ENCODE measurements at regions not wholly inside any gene's neighbourhood (a gene's known extent, or its start where the extent isn't known, plus 50 kb on each side); places are given as distances from the start of the nearest gene placed in this dataset.
A peak's percentile ranks its signal among the peaks of the same experiment; 100 is the strongest.
"Not testable (repeated sequence)": the region's sequence is repeated elsewhere in the genome, so short reads cannot be mapped to it uniquely, and the experiment has no call there.

DNA sequence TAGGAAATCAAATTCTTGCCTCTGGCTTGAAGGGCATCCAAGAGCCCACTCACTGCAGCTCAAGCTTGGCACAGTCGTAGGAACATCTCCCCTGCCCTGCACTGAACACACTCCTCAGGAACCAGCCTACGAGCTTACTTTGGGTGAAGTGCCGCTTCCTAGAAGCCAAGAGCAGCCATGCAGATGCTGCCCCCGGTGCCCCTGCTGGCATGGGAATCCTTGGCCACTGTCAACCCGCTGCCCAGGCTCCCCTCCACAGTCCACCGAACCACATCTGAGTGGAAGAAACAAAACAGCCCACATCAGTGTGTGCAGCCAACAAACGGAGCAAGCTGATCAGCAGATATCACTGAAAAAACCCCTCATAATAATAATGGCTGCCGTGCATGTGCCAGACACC is 89.8 kb downstream of the TMEM215 start:
- ATAC-seq (no peak), DNase-seq (no peak)
- Mint-ChIP-seq H3K4me3 (no peak overlapping the region), H3K4me1 (no peaks in the 10 kb centered on the region), H3K36me3 (no peaks in the 10 kb centered on the region), H3K9me3 (no peaks in the 10 kb centered on the region), H3K27me3 (peaks cover 0 to 9% (median 4%) of the 10 kb centered on the region in 5 donors), H3K27ac (no peak overlapping the region)
- POLR2A ChIA-PET: no interaction called here

DNA sequence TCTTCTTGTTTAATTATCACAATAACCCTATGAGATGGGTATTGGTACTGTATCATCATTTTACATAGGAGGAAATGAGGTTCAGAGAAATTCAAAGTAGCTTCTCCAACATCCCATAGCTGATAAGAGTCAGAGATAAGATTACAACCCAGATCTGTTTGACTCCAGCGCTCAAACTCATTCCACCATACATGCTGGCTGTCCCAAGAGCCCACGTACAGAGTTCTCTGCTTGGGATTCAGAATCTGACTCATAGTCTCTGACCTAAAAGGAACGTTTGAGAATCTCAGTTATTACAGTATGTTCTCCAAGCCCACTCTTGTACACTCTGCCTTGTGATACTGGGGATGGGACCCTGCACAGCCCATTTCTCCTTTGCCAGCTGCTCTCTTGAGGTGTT is 90.2 kb downstream of the TMEM215 start:
- Mint-ChIP-seq H3K4me3 (no peak overlapping the region), H3K27ac (no peak overlapping the region), H3K36me3 (no peaks in the 10 kb centered on the region), H3K27me3 (peaks cover 0 to 9% (median 4%) of the 10 kb centered on the region in 5 donors), H3K4me1 (no peaks in the 10 kb centered on the region), H3K9me3 (no peaks in the 10 kb centered on the region)
- POLR2A ChIA-PET: no interaction called here
- DNase-seq: no peak
- no peak for ATAC-seq

DNA sequence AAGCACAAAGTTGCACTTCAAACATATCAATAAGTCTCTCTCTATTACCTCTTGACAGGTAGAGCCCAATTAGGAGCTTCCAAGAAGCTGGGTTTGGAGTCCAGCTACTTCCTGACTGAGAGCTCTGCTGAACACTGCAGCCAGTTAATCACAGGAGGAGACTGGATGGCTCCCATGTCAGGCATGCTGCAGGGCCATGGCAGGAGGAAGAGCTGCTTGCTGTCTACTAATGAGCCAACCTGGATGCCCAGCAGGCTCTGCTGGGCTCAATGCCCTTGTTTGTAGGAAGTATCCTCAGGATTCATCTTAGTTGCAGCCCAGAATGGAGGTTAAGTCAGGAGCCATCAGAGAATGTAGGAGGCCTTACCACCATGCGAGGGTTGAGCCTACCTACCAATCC is 91.9 kb downstream of the TMEM215 start:
- ATAC-seq (no peak), DNase-seq (no peak)
- no peaks in the 10 kb centered on the region for H3K36me3 Mint-ChIP-seq
- H3K9me3 Mint-ChIP-seq: no peaks in the 10 kb centered on the region
- H3K27me3 Mint-ChIP-seq: peaks cover 2 to 9% (median 4%) of the 10 kb centered on the region in 5 donors
- POLR2A ChIA-PET: no interaction called here
- H3K4me3 Mint-ChIP-seq: no peak overlapping the region
- H3K4me1 Mint-ChIP-seq: no peaks in the 10 kb centered on the region
- H3K27ac Mint-ChIP-seq: no peak overlapping the region

DNA sequence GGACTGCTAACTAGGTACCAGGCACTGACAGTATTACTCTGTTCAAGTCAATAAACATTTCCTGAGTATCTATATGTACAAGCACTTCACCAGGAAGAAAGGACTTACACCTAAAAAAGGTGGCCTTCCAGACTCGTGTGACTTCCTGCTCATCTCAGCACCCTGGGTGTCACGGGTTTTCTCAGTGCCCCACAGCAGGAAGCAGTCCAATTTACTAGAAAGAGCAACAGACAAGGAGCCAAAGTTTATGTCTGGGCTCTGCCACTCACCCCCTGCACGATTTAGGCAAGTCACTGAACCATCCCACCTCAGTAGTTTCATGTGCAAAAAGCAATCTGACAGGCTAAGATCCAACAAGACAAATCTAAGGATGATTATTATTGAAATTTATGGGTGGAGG is 92.4 kb downstream of the TMEM215 start:
- Mint-ChIP-seq H3K4me3 (no peak overlapping the region), H3K27ac (no peak overlapping the region), H3K36me3 (no peaks in the 10 kb centered on the region), H3K4me1 (no peaks in the 10 kb centered on the region), H3K9me3 (no peaks in the 10 kb centered on the region), H3K27me3 (peaks cover 2 to 9% (median 4%) of the 10 kb centered on the region in 5 donors)
- no peak for DNase-seq
- ATAC-seq: no peak
- POLR2A ChIA-PET: no interaction called here

DNA sequence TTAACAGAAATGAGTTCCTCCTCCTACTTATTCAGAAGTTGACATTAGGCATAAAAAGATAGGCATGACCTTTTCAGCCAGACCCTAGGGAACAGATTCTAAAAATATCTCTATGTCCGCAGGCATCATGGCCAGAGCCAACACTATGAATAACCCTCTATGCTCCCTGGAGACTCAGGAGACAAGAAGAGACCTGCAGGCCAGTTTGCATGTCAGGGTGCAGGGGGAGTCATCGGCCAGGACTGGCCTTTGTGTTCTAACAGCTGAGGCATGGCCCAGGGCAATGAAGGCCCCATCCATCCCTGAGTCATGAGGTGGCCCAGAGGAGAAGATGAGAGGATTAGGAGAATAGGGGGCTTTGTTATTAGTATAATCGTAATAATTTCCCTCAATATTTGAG is 93.8 kb downstream of the TMEM215 start:
- H3K27me3 Mint-ChIP-seq: peaks cover 2 to 9% (median 4%) of the 10 kb centered on the region in 5 donors
- POLR2A ChIA-PET: no interaction called here
- H3K4me3 Mint-ChIP-seq: no peak overlapping the region
- H3K4me1 Mint-ChIP-seq: no peaks in the 10 kb centered on the region
- no peaks in the 10 kb centered on the region for H3K36me3 Mint-ChIP-seq
- no peak overlapping the region for H3K27ac Mint-ChIP-seq
- no peaks in the 10 kb centered on the region for H3K9me3 Mint-ChIP-seq
- no peak for ATAC-seq
- DNase-seq: no peak

DNA sequence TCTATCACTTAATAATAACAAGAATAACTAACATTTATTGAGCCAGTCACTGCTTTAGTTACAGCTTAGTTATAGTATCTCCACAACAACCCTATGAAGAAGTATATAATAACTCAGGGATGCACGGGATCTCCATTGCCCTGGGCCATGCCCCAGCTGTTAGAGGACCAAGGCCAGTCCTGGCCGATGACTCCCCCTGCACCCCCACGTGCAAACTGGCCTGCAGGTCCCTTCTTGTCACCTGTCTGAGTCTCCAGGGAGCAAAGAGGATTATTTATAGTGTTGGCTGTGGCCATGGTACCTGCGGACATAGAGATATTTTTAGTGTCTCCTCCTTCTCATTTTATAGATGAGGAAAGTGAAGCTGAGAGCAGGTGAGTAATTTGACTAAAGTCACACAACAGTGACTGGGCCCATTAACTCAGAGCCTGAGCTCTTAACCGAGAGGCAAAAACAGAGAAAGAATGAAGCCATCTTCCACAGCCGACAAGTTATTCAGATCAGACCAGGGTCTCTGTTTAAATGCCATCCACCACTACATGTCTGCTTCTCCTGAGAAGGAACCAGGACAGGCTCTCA is 94.4 kb downstream of the TMEM215 start:
- Mint-ChIP-seq H3K4me3 (no peak overlapping the region), H3K4me1 (no peaks in the 10 kb centered on the region), H3K27me3 (peaks cover 2 to 9% (median 4%) of the 10 kb centered on the region in 5 donors), H3K36me3 (no peaks in the 10 kb centered on the region), H3K27ac (peak overlapping the region in 2 of 10 donors; percentile 35 to 39), H3K9me3 (no peaks in the 10 kb centered on the region)
- ATAC-seq: no peak
- DNase-seq: no peak
- POLR2A ChIA-PET: no interaction called here

DNA sequence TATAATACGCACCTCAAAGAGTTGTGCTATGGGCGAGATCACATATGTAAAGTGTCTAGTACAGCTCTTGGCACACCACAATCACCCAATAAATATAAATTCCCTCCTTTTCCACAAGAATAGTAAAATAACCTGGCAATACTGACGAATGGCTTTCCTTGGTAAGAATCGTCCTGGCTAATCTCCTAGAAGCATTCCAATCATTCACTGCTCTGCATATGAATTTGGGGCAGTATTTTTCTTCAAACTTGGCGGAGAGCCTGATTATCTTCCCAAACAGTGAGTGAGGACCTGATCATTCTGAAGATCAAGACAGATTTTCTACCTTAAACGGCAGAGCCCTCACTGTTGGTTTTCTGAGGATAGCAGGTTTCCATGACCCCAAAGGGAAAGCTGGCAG is 96.0 kb downstream of the TMEM215 start:
- H3K36me3 Mint-ChIP-seq: no peaks in the 10 kb centered on the region
- H3K4me1 Mint-ChIP-seq: no peaks in the 10 kb centered on the region
- no peak for DNase-seq
- peaks cover 0 to 9% (median 4%) of the 10 kb centered on the region in 5 donors for H3K27me3 Mint-ChIP-seq
- ATAC-seq: no peak
- POLR2A ChIA-PET: no interaction called here
- H3K27ac Mint-ChIP-seq: no peak overlapping the region
- H3K4me3 Mint-ChIP-seq: no peak overlapping the region
- no peaks in the 10 kb centered on the region for H3K9me3 Mint-ChIP-seq

DNA sequence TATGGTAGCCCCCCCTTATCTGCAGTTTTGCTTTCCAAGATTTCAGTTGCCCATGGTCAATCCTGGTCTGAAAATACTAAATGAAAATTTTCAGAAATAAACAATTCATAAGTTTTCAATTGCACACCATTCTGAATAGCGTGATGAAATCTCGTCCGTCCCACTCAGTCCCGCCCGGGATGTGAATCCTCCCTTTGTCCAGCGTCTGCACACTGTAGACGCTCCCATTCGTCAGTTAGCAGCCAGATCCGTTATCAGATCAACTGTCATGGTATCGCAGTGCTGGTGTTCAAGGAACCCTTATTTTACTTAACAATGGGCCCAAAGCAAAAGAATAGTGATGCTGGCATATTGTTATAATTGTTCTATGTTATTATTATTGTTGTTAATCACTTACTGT is 98.6 kb downstream of the TMEM215 start:
- Mint-ChIP-seq H3K4me3 (no peak overlapping the region), H3K4me1 (no peaks in the 10 kb centered on the region), H3K36me3 (no peaks in the 10 kb centered on the region), H3K9me3 (no peaks in the 10 kb centered on the region), H3K27ac (no peak overlapping the region), H3K27me3 (peaks cover 0 to 6% (median 2%) of the 10 kb centered on the region in 5 donors)
- DNase-seq: no peak
- ATAC-seq: no peak
- POLR2A ChIA-PET: no interaction called here

DNA sequence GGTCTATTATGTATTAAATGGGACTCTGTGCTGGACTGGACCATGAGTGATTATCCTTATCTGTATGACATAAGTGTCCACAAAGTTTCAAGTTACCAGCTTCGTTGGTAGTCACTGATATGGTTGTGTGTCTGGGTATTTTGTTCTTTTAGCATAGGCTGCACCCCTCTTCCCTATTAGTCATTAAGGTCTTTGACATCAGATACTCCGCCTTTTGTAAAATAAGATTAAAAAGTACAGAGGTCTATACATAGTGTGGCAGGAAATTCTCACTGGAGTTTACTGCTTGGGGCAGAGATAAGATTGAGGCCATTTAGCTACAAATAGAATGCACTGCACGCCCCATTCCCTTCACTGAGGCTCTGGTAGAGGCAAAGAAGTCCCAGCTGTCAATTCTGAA is 99.4 kb downstream of the TMEM215 start:
- Mint-ChIP-seq H3K27me3 (peaks cover 0 to 6% (median 0%) of the 10 kb centered on the region in 5 donors), H3K9me3 (no peaks in the 10 kb centered on the region), H3K27ac (no peak overlapping the region), H3K4me3 (no peak overlapping the region), H3K36me3 (no peaks in the 10 kb centered on the region), H3K4me1 (no peaks in the 10 kb centered on the region)
- no peak for ATAC-seq
- no peak for DNase-seq
- POLR2A ChIA-PET: no interaction called here

DNA sequence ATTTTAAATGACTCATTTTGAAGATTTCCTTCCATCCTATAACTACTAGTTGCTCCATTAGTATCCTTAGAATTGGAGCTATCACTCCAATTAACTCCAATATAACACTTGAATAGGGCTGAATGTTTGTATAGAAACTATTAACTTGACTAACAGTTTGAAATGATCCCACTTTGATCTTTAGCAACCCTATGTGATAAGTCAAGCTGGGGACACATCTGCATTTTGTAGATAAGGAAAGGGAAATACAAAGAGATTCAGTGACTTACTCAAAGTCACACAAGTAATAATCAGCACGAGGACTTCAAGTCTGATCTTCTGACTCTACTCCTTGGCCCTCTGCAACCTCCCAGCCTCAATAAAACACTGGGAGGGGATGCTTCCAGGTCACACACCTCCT is 101.1 kb downstream of the TMEM215 start:
- peaks cover 0 to 12% (median 2%) of the 10 kb centered on the region in 5 donors for H3K27me3 Mint-ChIP-seq
- no peak for DNase-seq
- no peak overlapping the region for H3K27ac Mint-ChIP-seq
- POLR2A ChIA-PET: no interaction called here
- no peak for ATAC-seq
- no peak overlapping the region for H3K4me3 Mint-ChIP-seq
- no peaks in the 10 kb centered on the region for H3K9me3 Mint-ChIP-seq
- H3K4me1 Mint-ChIP-seq: no peaks in the 10 kb centered on the region
- H3K36me3 Mint-ChIP-seq: no peaks in the 10 kb centered on the region

DNA sequence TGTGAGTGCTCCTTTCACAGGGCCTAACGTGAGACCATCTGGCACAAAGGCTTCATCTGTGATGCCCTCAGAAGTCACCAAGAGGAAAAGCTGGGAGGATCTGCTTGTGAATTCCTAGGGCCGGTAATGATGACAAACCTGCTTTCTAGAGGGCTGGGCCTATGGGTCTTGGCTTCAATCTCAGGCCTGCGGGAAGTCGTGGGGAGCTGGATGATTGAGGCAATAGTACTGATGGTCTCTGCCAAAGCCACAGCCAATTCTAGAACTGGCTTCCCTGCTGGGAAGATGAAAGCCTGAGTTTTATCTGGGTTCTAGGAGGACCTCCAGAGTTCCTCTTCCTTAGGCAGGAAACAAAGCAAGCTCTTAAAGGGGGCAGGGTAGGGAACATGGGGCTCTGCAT is 102.7 kb downstream of the TMEM215 start:
- Mint-ChIP-seq H3K9me3 (no peaks in the 10 kb centered on the region), H3K4me1 (no peaks in the 10 kb centered on the region), H3K27me3 (peaks cover 0 to 13% (median 4%) of the 10 kb centered on the region in 5 donors), H3K36me3 (no peaks in the 10 kb centered on the region), H3K4me3 (no peak overlapping the region), H3K27ac (no peak overlapping the region)
- DNase-seq (no peak), ATAC-seq (no peak)
- POLR2A ChIA-PET: no interaction called here

DNA sequence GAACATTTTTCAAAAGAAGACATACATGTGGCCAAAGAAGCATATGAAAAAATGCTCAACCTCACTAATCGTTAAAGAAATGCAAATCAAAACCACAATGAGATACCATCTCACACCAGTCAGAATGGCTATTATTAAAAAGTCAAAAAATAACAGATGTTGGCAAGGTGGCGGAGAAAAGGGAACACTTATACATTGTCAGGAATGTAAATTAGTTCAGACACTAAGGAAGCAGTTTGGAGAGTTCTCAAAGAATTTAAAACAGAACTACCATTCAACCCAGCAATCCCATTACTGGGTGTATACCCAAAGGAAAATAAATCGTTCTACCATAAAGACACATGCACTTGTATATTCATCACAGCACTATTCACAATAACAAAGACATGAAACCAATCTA is 106.9 kb downstream of the APTX start:
- H3K4me1 Mint-ChIP-seq, POLR2A ChIA-PET, H3K4me3 Mint-ChIP-seq, DNase-seq, ATAC-seq, H3K27ac Mint-ChIP-seq: not testable (repeated sequence)
- peaks cover 0 to 11% (median 4%) of the 10 kb centered on the region in 3 donors for H3K36me3 Mint-ChIP-seq
- peaks cover 0 to 15% (median 4%) of the 10 kb centered on the region in 9 donors for H3K9me3 Mint-ChIP-seq
- H3K27me3 Mint-ChIP-seq: peaks cover 2 to 20% (median 4%) of the 10 kb centered on the region in 5 donors

DNA sequence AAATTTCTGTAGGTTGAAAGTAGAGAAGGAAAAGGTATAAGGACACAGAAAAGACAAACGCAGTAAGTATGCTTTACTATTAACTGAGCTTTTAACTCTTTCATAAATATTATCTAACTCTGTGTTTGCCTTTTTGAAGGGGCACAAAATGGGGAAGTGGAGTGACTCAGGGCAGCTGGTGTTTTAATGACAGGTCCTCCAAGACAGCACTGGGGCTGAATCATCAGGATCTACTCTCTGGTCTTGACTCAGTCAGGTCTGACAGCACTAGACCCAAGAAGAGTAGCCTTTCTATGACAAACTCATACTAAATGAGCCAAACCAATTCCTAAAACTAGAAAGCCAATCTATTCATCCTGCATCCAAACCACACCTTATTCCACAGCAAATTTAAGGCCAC is 102.2 kb downstream of the APTX start:
- H3K4me1 Mint-ChIP-seq: no peaks in the 10 kb centered on the region
- ATAC-seq (no peak), DNase-seq (no peak)
- POLR2A ChIA-PET: no interaction called here
- no peak overlapping the region for H3K27ac Mint-ChIP-seq
- peaks cover 8 to 38% (median 14%) of the 10 kb centered on the region in 5 donors for H3K27me3 Mint-ChIP-seq
- no peak overlapping the region for H3K4me3 Mint-ChIP-seq
- H3K36me3 Mint-ChIP-seq: peaks cover 0 to 11% (median 4%) of the 10 kb centered on the region in 3 donors
- H3K9me3 Mint-ChIP-seq: peaks cover 0 to 15% (median 5%) of the 10 kb centered on the region in 9 donors

DNA sequence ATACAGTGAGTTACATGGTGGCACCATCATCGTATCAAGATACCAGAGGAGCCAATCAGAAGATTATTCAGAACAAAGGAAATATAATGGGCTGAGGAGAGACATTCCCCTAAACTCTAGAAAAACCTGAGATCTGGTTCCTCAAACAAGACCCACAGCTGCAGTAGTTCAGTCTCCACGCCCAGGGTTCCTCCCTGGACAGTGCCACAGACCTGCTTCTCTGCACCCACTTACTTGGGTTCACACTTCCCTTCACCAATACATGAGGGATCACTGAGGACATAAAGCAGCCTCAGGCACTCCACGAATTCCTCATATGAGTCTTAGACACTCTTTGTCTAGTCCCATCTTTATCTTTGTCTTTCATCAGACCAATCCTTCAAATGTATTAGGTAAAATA is 101.7 kb downstream of the APTX start:
- ATAC-seq: no peak
- Mint-ChIP-seq H3K27me3 (peaks cover 8 to 38% (median 15%) of the 10 kb centered on the region in 5 donors), H3K4me1 (no peaks in the 10 kb centered on the region), H3K9me3 (peaks cover 0 to 15% (median 5%) of the 10 kb centered on the region in 9 donors), H3K36me3 (peaks cover 0 to 11% (median 4%) of the 10 kb centered on the region in 3 donors), H3K4me3 (no peak overlapping the region), H3K27ac (no peak overlapping the region)
- no peak for DNase-seq
- POLR2A ChIA-PET: no interaction called here

Measured in naive thymus-derived CD8-positive, alpha-beta T cell (primary cell).